Sigmoid colon (tissue), 3 donors: ENCODE measurements at regions not wholly inside any gene's neighbourhood (a gene's known extent, or its start where the extent isn't known, plus 50 kb on each side); places are given as distances from the start of the nearest gene placed in this dataset.

Experiments used
- CTCF ChIP-seq, 4 experiments: fragments of 450-650 bp in 3 of 4; fragments of 200-600 bp in 1 of 4; IDR thresholded peaks; one replicate each; pipeline ENCODE4 v1.5.1; 2016 to 2019; ENCODE audit warnings: antibody characterized with exemption in 4 of 4, mild to moderate bottlenecking in 3 of 4, moderate library complexity in 2 of 4
- POLR2A ChIP-seq, 2 donors: fragments of 450-650 bp; IDR thresholded peaks; one replicate each; pipeline ENCODE4 v1.6.1; 2016; ENCODE audit warnings: antibody characterized with exemption in 2 of 2, mild to moderate bottlenecking in 2 of 2, moderate library complexity in 2 of 2

GRCh38 chr17:72587773-72588511 lies 467.1 kb downstream of the SOX9 start:
- TF ChIP-seq POLR2A (IDR thresholded peaks at IDR 0.05) (no peak), CTCF (IDR thresholded peaks at IDR 0.05) (no peak)
